ENCODE measurements at regions not wholly inside any gene's neighbourhood (a gene's known extent, or its start where the extent isn't known, plus 50 kb on each side); places are given as distances from the start of the nearest gene placed in this dataset.

DNA sequence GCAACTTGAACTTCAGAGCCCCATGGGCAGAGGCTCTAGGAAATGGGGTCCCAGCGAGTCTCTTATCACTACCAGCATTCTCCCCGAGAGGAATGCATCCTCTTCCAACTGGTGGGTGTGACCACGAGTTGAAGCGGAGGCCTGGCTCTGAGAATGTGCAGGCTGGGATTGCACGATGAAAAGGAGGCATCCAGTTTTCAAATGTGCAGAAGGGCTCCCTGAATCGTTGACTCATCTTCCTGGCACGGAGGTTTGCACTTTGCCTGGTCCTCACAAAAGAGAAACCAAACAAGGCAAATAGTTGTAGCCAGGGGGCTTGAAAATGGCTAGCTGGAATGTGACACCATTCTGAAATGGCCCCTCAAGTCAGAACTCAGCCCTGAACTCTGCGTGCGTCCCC, 216.7 kb downstream of the GLI2 start:
- TF ChIP-seq EZH2 (IDR thresholded peaks at IDR 0.05; ENCODE audit: borderline replicate concordance, insufficient read depth, low read length, poor library complexity, severe bottlenecking) (no peak), POLR2AphosphoS5 (IDR thresholded peaks at IDR 0.05) (no peak)
- TF ChIP-seq, protein P1, sequence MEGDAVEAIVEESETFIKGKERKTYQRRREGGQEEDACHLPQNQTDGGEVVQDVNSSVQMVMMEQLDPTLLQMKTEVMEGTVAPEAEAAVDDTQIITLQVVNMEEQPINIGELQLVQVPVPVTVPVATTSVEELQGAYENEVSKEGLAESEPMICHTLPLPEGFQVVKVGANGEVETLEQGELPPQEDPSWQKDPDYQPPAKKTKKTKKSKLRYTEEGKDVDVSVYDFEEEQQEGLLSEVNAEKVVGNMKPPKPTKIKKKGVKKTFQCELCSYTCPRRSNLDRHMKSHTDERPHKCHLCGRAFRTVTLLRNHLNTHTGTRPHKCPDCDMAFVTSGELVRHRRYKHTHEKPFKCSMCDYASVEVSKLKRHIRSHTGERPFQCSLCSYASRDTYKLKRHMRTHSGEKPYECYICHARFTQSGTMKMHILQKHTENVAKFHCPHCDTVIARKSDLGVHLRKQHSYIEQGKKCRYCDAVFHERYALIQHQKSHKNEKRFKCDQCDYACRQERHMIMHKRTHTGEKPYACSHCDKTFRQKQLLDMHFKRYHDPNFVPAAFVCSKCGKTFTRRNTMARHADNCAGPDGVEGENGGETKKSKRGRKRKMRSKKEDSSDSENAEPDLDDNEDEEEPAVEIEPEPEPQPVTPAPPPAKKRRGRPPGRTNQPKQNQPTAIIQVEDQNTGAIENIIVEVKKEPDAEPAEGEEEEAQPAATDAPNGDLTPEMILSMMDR (IDR thresholded peaks at IDR 0.05; ENCODE audit: poor library complexity, severe bottlenecking): no peak

Measured in neural cell (in vitro differentiated cells).